K562 (cell line): ENCODE measurements at regions not wholly inside any gene's neighbourhood (a gene's known extent, or its start where the extent isn't known, plus 50 kb on each side); places are given as distances from the start of the nearest gene placed in this dataset.

Experiments used
- ATAC-seq: fragments of 200-7000 bp; cut with Tn5 transposase; 3 replicates; pipeline ENCODE4 v1.9.1; 2020; ENCODE audit warnings: moderate library complexity
- BruUV-seq: library from RNA; stranded (reverse); fragments of 400-500 nt; replicated peaks from 2 replicates; lab custom pipeline; 2021; lab: Mats Ljungman, UMichigan
- CTCF ChIA-PET: fragments of 300-600 bp; formaldehyde crosslinking; extraction: SDS; loops from one replicate; lab custom pipeline; 2021; ENCODE audit warnings: low intra/inter-chr PET ratio; lab: Yijun Ruan, JAX
- POLR2A ChIA-PET: fragments of 300-600, 350-650 bp; sonication (Branson Sonifier 250); formaldehyde crosslinking; extraction: SDS; loops from one replicate; lab custom pipeline; 2021; ENCODE audit warnings: antibody characterized with exemption, inconsistent platforms; lab: Yijun Ruan, JAX
- DNase-seq, 4 experiments: peaks; one replicate each; pipeline versions ENCODE4 v3.0.0 to v3.0.0-alpha.2; 2011 to 2018; ENCODE audit warnings: low spot score in 3 of 4, mixed read lengths in 3 of 4; ENCODE audit errors: extremely low read depth in 1 of 4
- FAIRE-seq: peaks from 2 replicates; lab custom pipeline; 2011; peaks lifted over from hg19 to GRCh38; lab: Jason Lieb, UNC
- H2AFZ ChIP-seq: 2 replicates; pipeline ENCODE4 v1.6.0; 2011; ENCODE audit warnings: low read depth, low read length, control low read depth, inconsistent platforms
- H3K27ac ChIP-seq: fragments of 200-600 bp; 3 replicates; pipeline ENCODE4 v1.8.0; 2011; ENCODE audit warnings: low read depth, mild to moderate bottlenecking, control low read depth, inconsistent platforms, low read length, moderate library complexity, mixed read lengths; ENCODE audit errors: extremely low read depth
- H3K27me3 ChIP-seq, 2 experiments: fragments of 300-600 bp in 1 of 2; 2 replicates in 1 of 2; 3 replicates in 1 of 2; pipeline versions ENCODE4 v1.6.0 to v1.8.0; 2011; ENCODE audit warnings: inconsistent platforms in 2 of 2, low read length in 2 of 2, mild to moderate bottlenecking in 1 of 2, mixed read lengths in 1 of 2, moderate library complexity in 1 of 2; ENCODE audit not compliant: control insufficient read depth in 2 of 2, insufficient read depth in 2 of 2
- H3K36me3 ChIP-seq: fragments of 300-600 bp; 3 replicates; pipeline ENCODE4 v1.8.0; 2011; ENCODE audit warnings: mild to moderate bottlenecking, low read length, inconsistent platforms; ENCODE audit not compliant: control insufficient read depth, insufficient read depth
- H3K4me1 ChIP-seq, 2 experiments: fragments of 200-600 bp in 1 of 2; replicated peaks in 1 of 2; 2 replicates in 1 of 2; 3 replicates in 1 of 2; pipeline versions ENCODE4 v1.5.1 to v1.8.0; 2011; ENCODE audit warnings: inconsistent platforms in 2 of 2, low read length in 2 of 2, mild to moderate bottlenecking in 1 of 2, mixed read lengths in 1 of 2, moderate library complexity in 1 of 2; ENCODE audit not compliant: control insufficient read depth in 2 of 2, insufficient read depth in 2 of 2
- H3K4me2 ChIP-seq: 2 replicates; pipeline ENCODE4 v1.6.1; 2011; ENCODE audit warnings: low read length, control low read depth, inconsistent platforms, mixed read lengths; ENCODE audit not compliant: insufficient read depth
- H3K4me3 ChIP-seq: fragments of 200-600 bp; sonication (generic), shearing (Covaris generic); 2 replicates; pipeline ENCODE4 v1.5.1; 2016; ENCODE audit warnings: control low read depth, inconsistent platforms
- H3K79me2 ChIP-seq: fragments of 200-600 bp; 3 replicates; pipeline ENCODE4 v1.8.0; 2011; ENCODE audit warnings: low read length, inconsistent platforms; ENCODE audit not compliant: control insufficient read depth, insufficient read depth
- H3K9ac ChIP-seq, 2 experiments: 2 replicates each; pipeline versions ENCODE4 v1.6.0 to v1.6.1; 2011; ENCODE audit warnings: low read depth in 2 of 2, low read length in 2 of 2, control low read depth in 1 of 2, inconsistent platforms in 1 of 2, mild to moderate bottlenecking in 1 of 2, mixed read lengths in 1 of 2; ENCODE audit not compliant: insufficient read depth in 1 of 2
- H3K9me1 ChIP-seq: one replicate; pipeline ENCODE4 v1.6.0; 2011; ENCODE audit warnings: inconsistent platforms, mild to moderate bottlenecking, low read length, moderate library complexity; ENCODE audit not compliant: control insufficient read depth, insufficient read depth
- H3K9me3 ChIP-seq: replicated peaks from 2 replicates; pipeline ENCODE4 v1.5.1; 2011; ENCODE audit warnings: low read depth, low read length, inconsistent platforms; ENCODE audit not compliant: control insufficient read depth, insufficient read depth
- H4K20me1 ChIP-seq: replicated peaks from 2 replicates; pipeline ENCODE4 v1.6.1; 2011; ENCODE audit warnings: low read length, inconsistent platforms, mixed read lengths; ENCODE audit not compliant: control insufficient read depth, insufficient read depth
- CEBPZ ChIP-seq: fragments of 150-350 bp; IDR thresholded peaks from 2 replicates; pipeline ENCODE4 v1.6.1; 2014; ENCODE audit warnings: low read depth, mild to moderate bottlenecking, low read length, borderline replicate concordance
- HDAC3 ChIP-seq: fragments of 450-650 bp; IDR thresholded peaks from 2 replicates; pipeline ENCODE4 v1.6.1; 2018; ENCODE audit warnings: borderline replicate concordance, mild to moderate bottlenecking, moderate library complexity; ENCODE audit not compliant: partially characterized antibody
- HNRNPH1 ChIP-seq: fragments of 200-400 bp; formaldehyde crosslinking; optimal IDR thresholded peaks from 2 replicates; pipeline ENCODE3; 2017; ENCODE audit warnings: low read depth, mild to moderate bottlenecking, low read length, moderate library complexity
- IFI16 ChIP-seq: fragments of 250-450 bp; sonication (Bioruptor Pico); IDR thresholded peaks from 2 replicates; pipeline ENCODE4 v2.1.2; 2022; ENCODE audit warnings: mild to moderate bottlenecking, inconsistent platforms
- MAFF ChIP-seq: IDR thresholded peaks from 2 replicates; pipeline ENCODE4 v1.6.1; 2012; ENCODE audit warnings: low read length, improper control_type of control experiment
- ZNF77 ChIP-seq: fragments of 250-450 bp; sonication (Bioruptor Pico); IDR thresholded peaks from 2 replicates; pipeline ENCODE4 v1.5.0; 2020
- in situ Hi-C: fragments of 300-500 bp; cut with MboI; formaldehyde crosslinking; loops from 4 replicates; pipeline ENCODE4 v1.15.0; 2018; ENCODE audit warnings: inconsistent platforms, mixed read lengths
- intact Hi-C: fragments of 100-400 bp; cut with micrococcal nuclease; formaldehyde crosslinking; loops from 2 replicates; pipeline ENCODE4 v1.14.2; 2022

GRCh38 chr5:92508271-92508670 lies 1072.7 kb downstream of the NR2F1-AS1 start:
- CTCF ChIA-PET: no interaction called here

More at GRCh38 chr5:92508271-92508670, 1072.7 kb downstream of the NR2F1-AS1 start:
- H3K4me1 ChIP-seq: no peaks in the 10 kb centered on the region
- intact Hi-C loops (no loop called here), in situ Hi-C loops (no loop called here)
- no peak overlapping the region for H3K4me3 ChIP-seq
- H3K4me2 ChIP-seq: no peak overlapping the region
- FAIRE-seq (no peak), DNase-seq (no peak), ATAC-seq (no peak)
- H3K9me1 ChIP-seq: no peaks in the 10 kb centered on the region
- no peaks in the 10 kb centered on the region for H3K27me3 ChIP-seq
- H2AFZ ChIP-seq: no peak overlapping the region
- H3K9ac ChIP-seq: no peak overlapping the region
- no peaks in the 10 kb centered on the region for H3K79me2 ChIP-seq
- no TSS peak for BruUV-seq
- no peaks in the 10 kb centered on the region for H3K9me3 ChIP-seq
- H3K36me3 ChIP-seq: no peaks in the 10 kb centered on the region
- TF ChIP-seq IFI16 (CRISPR knock-in tag) (no peak), MAFF (no peak), HDAC3 (no peak), HNRNPH1 (no peak), ZNF77 (CRISPR knock-in tag) (no peak), CEBPZ (no peak)
- H3K27ac ChIP-seq: no peak overlapping the region
- POLR2A ChIA-PET: no interaction called here
- H4K20me1 ChIP-seq: no peaks in the 10 kb centered on the region
